ENCODE measurements at regions not wholly inside any gene's neighbourhood (a gene's known extent, or its start where the extent isn't known, plus 50 kb on each side); places are given as distances from the start of the nearest gene placed in this dataset.

DNA sequence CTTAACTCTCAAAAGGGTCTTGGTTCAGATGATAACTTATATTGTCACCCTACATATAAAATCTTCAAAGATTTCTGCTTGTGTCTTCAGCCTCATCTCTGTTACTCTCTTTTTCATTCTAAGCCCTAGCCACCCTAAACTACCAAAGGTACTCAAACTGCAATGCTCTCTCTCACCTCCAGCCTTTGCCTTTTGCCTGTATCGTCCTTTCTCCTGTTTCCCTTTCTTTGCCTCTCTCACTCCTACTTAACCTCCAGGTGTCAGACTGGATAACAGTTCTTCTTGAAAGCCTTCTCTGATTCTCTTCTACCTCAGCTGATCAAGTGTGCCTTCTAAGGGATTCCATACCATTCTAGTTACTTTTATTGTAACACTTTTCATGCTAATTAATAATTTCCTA is 149.8 kb downstream of the SERPINI1 start:
- WGBS (ENCODE audit: missing lambda C conversion rate): 53% methylated on average over 1 of the region's 1 CpG
- H3K27ac ChIP-seq: no peak overlapping the region
- H3K9me3 ChIP-seq: no peaks in the 10 kb centered on the region
- H3K4me3 ChIP-seq: no peak overlapping the region
- DNase-seq (ENCODE audit: low read depth in 1 of 2, low spot score in 1 of 2): no peak
- no peak for FAIRE-seq
- ChIA-PET CTCF (interaction anchor here (0.8 kb wide), 1 partner anchor 47 kb away, joined by 3 read pairs; no protein-coding TSS in a partner anchor), POLR2A (no interaction called here)
- H3K4me1 ChIP-seq: peaks cover 15% of the 10 kb centered on the region
- no peak for TF ChIP-seq SMC3 (IDR thresholded peaks at IDR 0.05)
- no peak for TF ChIP-seq CEBPB (IDR thresholded peaks at IDR 0.05)
- TF ChIP-seq TFCP2L1 (CRISPR knock-in tag; IDR thresholded peaks at IDR 0.05): no peak
- no peak for TF ChIP-seq HOXB13 (CRISPR knock-in tag; IDR thresholded peaks at IDR 0.05; ENCODE audit: low read depth)
- TF ChIP-seq, protein P1, sequence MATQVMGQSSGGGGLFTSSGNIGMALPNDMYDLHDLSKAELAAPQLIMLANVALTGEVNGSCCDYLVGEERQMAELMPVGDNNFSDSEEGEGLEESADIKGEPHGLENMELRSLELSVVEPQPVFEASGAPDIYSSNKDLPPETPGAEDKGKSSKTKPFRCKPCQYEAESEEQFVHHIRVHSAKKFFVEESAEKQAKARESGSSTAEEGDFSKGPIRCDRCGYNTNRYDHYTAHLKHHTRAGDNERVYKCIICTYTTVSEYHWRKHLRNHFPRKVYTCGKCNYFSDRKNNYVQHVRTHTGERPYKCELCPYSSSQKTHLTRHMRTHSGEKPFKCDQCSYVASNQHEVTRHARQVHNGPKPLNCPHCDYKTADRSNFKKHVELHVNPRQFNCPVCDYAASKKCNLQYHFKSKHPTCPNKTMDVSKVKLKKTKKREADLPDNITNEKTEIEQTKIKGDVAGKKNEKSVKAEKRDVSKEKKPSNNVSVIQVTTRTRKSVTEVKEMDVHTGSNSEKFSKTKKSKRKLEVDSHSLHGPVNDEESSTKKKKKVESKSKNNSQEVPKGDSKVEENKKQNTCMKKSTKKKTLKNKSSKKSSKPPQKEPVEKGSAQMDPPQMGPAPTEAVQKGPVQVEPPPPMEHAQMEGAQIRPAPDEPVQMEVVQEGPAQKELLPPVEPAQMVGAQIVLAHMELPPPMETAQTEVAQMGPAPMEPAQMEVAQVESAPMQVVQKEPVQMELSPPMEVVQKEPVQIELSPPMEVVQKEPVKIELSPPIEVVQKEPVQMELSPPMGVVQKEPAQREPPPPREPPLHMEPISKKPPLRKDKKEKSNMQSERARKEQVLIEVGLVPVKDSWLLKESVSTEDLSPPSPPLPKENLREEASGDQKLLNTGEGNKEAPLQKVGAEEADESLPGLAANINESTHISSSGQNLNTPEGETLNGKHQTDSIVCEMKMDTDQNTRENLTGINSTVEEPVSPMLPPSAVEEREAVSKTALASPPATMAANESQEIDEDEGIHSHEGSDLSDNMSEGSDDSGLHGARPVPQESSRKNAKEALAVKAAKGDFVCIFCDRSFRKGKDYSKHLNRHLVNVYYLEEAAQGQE (IDR thresholded peaks at IDR 0.05): no peak
- TF ChIP-seq ESRRA (IDR thresholded peaks at IDR 0.05; ENCODE audit: borderline replicate concordance, low read length): no peak
- no peak for TF ChIP-seq RNF2 (IDR thresholded peaks at IDR 0.05; ENCODE audit: borderline replicate concordance, low read depth)
- TF ChIP-seq KDM5A (IDR thresholded peaks at IDR 0.05): no peak
- TF ChIP-seq ZNF302 (CRISPR knock-in tag; IDR thresholded peaks at IDR 0.05): no peak
- no peak for TF ChIP-seq PHF8 (IDR thresholded peaks at IDR 0.05; ENCODE audit: borderline replicate concordance, low read depth)
- no peak for TF ChIP-seq EHMT2 (IDR thresholded peaks at IDR 0.05; ENCODE audit: low read depth)
- TF ChIP-seq, protein P2, sequence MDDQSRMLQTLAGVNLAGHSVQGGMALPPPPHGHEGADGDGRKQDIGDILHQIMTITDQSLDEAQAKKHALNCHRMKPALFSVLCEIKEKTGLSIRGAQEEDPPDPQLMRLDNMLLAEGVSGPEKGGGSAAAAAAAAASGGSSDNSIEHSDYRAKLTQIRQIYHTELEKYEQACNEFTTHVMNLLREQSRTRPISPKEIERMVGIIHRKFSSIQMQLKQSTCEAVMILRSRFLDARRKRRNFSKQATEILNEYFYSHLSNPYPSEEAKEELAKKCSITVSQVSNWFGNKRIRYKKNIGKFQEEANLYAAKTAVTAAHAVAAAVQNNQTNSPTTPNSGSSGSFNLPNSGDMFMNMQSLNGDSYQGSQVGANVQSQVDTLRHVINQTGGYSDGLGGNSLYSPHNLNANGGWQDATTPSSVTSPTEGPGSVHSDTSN (IDR thresholded peaks at IDR 0.05): no peak
- TF ChIP-seq, protein P3, sequence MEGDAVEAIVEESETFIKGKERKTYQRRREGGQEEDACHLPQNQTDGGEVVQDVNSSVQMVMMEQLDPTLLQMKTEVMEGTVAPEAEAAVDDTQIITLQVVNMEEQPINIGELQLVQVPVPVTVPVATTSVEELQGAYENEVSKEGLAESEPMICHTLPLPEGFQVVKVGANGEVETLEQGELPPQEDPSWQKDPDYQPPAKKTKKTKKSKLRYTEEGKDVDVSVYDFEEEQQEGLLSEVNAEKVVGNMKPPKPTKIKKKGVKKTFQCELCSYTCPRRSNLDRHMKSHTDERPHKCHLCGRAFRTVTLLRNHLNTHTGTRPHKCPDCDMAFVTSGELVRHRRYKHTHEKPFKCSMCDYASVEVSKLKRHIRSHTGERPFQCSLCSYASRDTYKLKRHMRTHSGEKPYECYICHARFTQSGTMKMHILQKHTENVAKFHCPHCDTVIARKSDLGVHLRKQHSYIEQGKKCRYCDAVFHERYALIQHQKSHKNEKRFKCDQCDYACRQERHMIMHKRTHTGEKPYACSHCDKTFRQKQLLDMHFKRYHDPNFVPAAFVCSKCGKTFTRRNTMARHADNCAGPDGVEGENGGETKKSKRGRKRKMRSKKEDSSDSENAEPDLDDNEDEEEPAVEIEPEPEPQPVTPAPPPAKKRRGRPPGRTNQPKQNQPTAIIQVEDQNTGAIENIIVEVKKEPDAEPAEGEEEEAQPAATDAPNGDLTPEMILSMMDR (IDR thresholded peaks at IDR 0.05): no peak
- TF ChIP-seq JUN (IDR thresholded peaks at IDR 0.05): no peak
- TF ChIP-seq, protein P4, sequence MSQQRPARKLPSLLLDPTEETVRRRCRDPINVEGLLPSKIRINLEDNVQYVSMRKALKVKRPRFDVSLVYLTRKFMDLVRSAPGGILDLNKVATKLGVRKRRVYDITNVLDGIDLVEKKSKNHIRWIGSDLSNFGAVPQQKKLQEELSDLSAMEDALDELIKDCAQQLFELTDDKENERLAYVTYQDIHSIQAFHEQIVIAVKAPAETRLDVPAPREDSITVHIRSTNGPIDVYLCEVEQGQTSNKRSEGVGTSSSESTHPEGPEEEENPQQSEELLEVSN (IDR thresholded peaks at IDR 0.05; ENCODE audit: borderline replicate concordance, low read depth): no peak
- TF ChIP-seq, protein P5, sequence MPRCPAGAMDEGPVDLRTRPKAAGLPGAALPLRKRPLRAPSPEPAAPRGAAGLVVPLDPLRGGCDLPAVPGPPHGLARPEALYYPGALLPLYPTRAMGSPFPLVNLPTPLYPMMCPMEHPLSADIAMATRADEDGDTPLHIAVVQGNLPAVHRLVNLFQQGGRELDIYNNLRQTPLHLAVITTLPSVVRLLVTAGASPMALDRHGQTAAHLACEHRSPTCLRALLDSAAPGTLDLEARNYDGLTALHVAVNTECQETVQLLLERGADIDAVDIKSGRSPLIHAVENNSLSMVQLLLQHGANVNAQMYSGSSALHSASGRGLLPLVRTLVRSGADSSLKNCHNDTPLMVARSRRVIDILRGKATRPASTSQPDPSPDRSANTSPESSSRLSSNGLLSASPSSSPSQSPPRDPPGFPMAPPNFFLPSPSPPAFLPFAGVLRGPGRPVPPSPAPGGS (IDR thresholded peaks at IDR 0.05): no peak
- TF ChIP-seq, protein P6, sequence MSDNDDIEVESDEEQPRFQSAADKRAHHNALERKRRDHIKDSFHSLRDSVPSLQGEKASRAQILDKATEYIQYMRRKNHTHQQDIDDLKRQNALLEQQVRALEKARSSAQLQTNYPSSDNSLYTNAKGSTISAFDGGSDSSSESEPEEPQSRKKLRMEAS (IDR thresholded peaks at IDR 0.05): no peak
- no peak for TF ChIP-seq FOXS1 (CRISPR knock-in tag; IDR thresholded peaks at IDR 0.05)
- no peak for TF ChIP-seq MAZ (IDR thresholded peaks at IDR 0.05; ENCODE audit: borderline replicate concordance, low read depth, low read length)
- TF ChIP-seq NR3C1 (IDR thresholded peaks at IDR 0.05): no peak
- ATAC-seq: peak in 1 of 2 experiments; percentile 48; a peak in 1 of 6 replicates
- no peak overlapping the region for H3K4me2 ChIP-seq
